GM23248 (cell line): ENCODE measurements at regions not wholly inside any gene's neighbourhood (a gene's known extent, or its start where the extent isn't known, plus 50 kb on each side); places are given as distances from the start of the nearest gene placed in this dataset.

Source experiments
- EZH2 ChIP-seq: fragments of 200-600 bp; sonication (generic); IDR thresholded peaks from 2 replicates; pipeline ENCODE4 v1.6.1; 2018; ENCODE audit warnings: antibody characterized with exemption, mild to moderate bottlenecking; ENCODE audit not compliant: insufficient read depth, poor library complexity, severe bottlenecking
- EZH2phosphoT487 ChIP-seq: fragments of 200-600 bp; sonication (generic); IDR thresholded peaks from 2 replicates; pipeline ENCODE4 v1.6.1; 2018; ENCODE audit warnings: antibody characterized with exemption, moderate library complexity, mild to moderate bottlenecking, low read depth; ENCODE audit not compliant: insufficient read depth

DNA sequence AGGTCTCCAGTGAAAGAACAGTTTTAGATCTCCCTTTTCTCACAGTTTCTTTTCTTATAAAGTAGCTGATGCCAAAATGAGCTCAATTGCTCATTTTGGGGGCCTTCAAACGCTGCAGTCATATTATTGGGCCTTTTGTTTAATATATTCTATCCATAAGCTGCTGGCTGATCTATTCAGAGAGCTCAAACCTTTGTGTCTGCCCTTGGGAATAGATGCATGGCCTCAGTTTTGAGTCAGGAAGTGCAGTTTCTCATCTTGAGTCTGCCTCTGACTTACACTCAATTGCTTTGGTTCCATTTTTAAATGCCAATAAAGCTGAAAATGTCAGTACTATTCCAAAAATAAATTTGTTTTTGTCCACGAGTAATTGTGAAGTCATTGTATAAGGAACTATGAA is 468.9 kb downstream of the KLF12 start:
- no peak for TF ChIP-seq EZH2
- TF ChIP-seq EZH2phosphoT487: no peak
